Adrenal gland (tissue), 5 donors: ENCODE measurements at regions not wholly inside any gene's neighbourhood (a gene's known extent, or its start where the extent isn't known, plus 50 kb on each side); places are given as distances from the start of the nearest gene placed in this dataset.

Experiments used
- CTCF ChIP-seq, 6 experiments: fragments of 450-650 bp in 4 of 6; fragments of 200-600 bp in 2 of 6; sonication (generic) in 1 of 6; IDR thresholded peaks; 1 replicate in 5 of 6; 2 replicates in 1 of 6; pipeline versions ENCODE4 v1.5.1 to v1.8.0; 2016 to 2021; ENCODE audit warnings: antibody characterized with exemption in 6 of 6, mild to moderate bottlenecking in 2 of 6, moderate library complexity in 1 of 6
- POLR2A ChIP-seq, 2 donors: fragments of 450-650 bp; IDR thresholded peaks; one replicate each; pipeline ENCODE4 v1.6.1; 2017; ENCODE audit warnings: antibody characterized with exemption in 2 of 2, mild to moderate bottlenecking in 2 of 2, moderate library complexity in 1 of 2
- donor health status: DM: no; HTN: no; CAD: no.

GRCh38 chr18:78636260-78636659 lies 343.4 kb upstream of the SALL3 start:
- TF ChIP-seq POLR2A (IDR thresholded peaks at IDR 0.05): no peak
- no peak for TF ChIP-seq CTCF (IDR thresholded peaks at IDR 0.05)
